Vagina (tissue), 2 donors: ENCODE measurements at regions not wholly inside any gene's neighbourhood (a gene's known extent, or its start where the extent isn't known, plus 50 kb on each side); places are given as distances from the start of the nearest gene placed in this dataset.

Source experiments
- DNase-seq, 2 donors: peaks; one replicate each; pipeline ENCODE4 v3.0.0-alpha.2; 2017; ENCODE audit errors: extremely low spot score in 2 of 2
- H3K27ac ChIP-seq: fragments of 200-600 bp; sonication (generic); one replicate; pipeline ENCODE4 v1.5.1; 2019
- H3K27me3 ChIP-seq: fragments of 200-600 bp; sonication (generic); one replicate; pipeline ENCODE4 v1.5.1; 2019
- H3K36me3 ChIP-seq, 2 donors: fragments of 200-600 bp; sonication (generic); one replicate each; pipeline ENCODE4 v1.5.1; 2017 to 2019
- H3K4me1 ChIP-seq: fragments of 200-600 bp; sonication (generic); one replicate; pipeline ENCODE4 v1.5.1; 2019
- H3K4me3 ChIP-seq, 2 donors: fragments of 200-600 bp; sonication (generic); 1 replicate in 1 of 2; 2 replicates in 1 of 2; pipeline ENCODE4 v1.5.1; 2016 to 2019
- H3K9me3 ChIP-seq: fragments of 200-600 bp; sonication (generic); one replicate; pipeline ENCODE4 v1.5.1; 2019
- CTCF ChIP-seq, 3 experiments: fragments of 450-650 bp in 2 of 3; fragments of 200-600 bp in 1 of 3; sonication (generic) in 1 of 3; IDR thresholded peaks; one replicate each; pipeline ENCODE4 v1.5.1; 2017 to 2019; ENCODE audit warnings: antibody characterized with exemption in 3 of 3, mild to moderate bottlenecking in 2 of 3, moderate library complexity in 2 of 3
- POLR2A ChIP-seq, 2 donors: fragments of 450-650 bp; IDR thresholded peaks; one replicate each; pipeline ENCODE4 v1.6.1; 2017; ENCODE audit warnings: antibody characterized with exemption in 2 of 2, mild to moderate bottlenecking in 2 of 2, moderate library complexity in 2 of 2
- POLR2AphosphoS5 ChIP-seq, 2 donors: sonication (generic); formaldehyde crosslinking; IDR thresholded peaks; one replicate each; pipeline ENCODE4 v1.9.0; 2017; ENCODE audit warnings: antibody characterized with exemption in 2 of 2, mild to moderate bottlenecking in 2 of 2, low read depth in 1 of 2; ENCODE audit not compliant: insufficient read depth in 1 of 2
- intact Hi-C: fragments of 100-400 bp; cut with DNase I; formaldehyde crosslinking; loops from one replicate; pipeline ENCODE4 v1.15.1; 2023

- no peak overlapping the region for H3K4me3 ChIP-seq
Observed at GRCh38 chr9:129350143-129350935, 172.3 kb upstream of the IER5L start.

GRCh38 chr9:129349665-129349947 lies 171.5 kb upstream of the IER5L start:
- no peaks in the 10 kb centered on the region for H3K9me3 ChIP-seq
- TF ChIP-seq CTCF (IDR thresholded peaks at IDR 0.05) (no peak), POLR2AphosphoS5 (IDR thresholded peaks at IDR 0.05; ENCODE audit: insufficient read depth in 1 of 2, low read depth in 1 of 2) (no peak), POLR2A (IDR thresholded peaks at IDR 0.05) (no peak)
- no peak for DNase-seq
- peaks cover 53% of the 10 kb centered on the region for H3K4me1 ChIP-seq
- no peaks in the 10 kb centered on the region for H3K36me3 ChIP-seq
- H3K27ac ChIP-seq, result peak overlapping the region; percentile 83
- H3K27me3 ChIP-seq, result no peaks in the 10 kb centered on the region
- H3K4me3 ChIP-seq, result no peak overlapping the region
- intact Hi-C loops, result no loop called here

More at GRCh38 chr9:129350143-129350935, 172.3 kb upstream of the IER5L start:
- Histone ChIP-seq H3K9me3 (no peaks in the 10 kb centered on the region), H3K27me3 (no peaks in the 10 kb centered on the region), H3K4me1 (peaks cover 53% of the 10 kb centered on the region), H3K27ac (peak overlapping the region; percentile 83), H3K36me3 (no peaks in the 10 kb centered on the region)
- TF ChIP-seq POLR2A (IDR thresholded peaks at IDR 0.05) (no peak), CTCF (IDR thresholded peaks at IDR 0.05) (no peak), POLR2AphosphoS5 (IDR thresholded peaks at IDR 0.05; ENCODE audit: insufficient read depth in 1 of 2, low read depth in 1 of 2) (no peak)
- intact Hi-C loops, result no loop called here
- DNase-seq, result peak in 1 of 2 donors; percentile 87

- no peak for DNase-seq
- peak overlapping the region; percentile 83 for H3K27ac ChIP-seq
- TF ChIP-seq CTCF (IDR thresholded peaks at IDR 0.05) (no peak), POLR2A (IDR thresholded peaks at IDR 0.05) (no peak), POLR2AphosphoS5 (IDR thresholded peaks at IDR 0.05; ENCODE audit: insufficient read depth in 1 of 2, low read depth in 1 of 2) (no peak)
Observed at GRCh38 chr9:129348890-129349664, 171.0 kb upstream of the IER5L start.

GRCh38 chr9:129347316-129348120 lies 169.5 kb upstream of the IER5L start:
- Histone ChIP-seq H3K27me3 (no peaks in the 10 kb centered on the region), H3K4me1 (peaks cover 36% of the 10 kb centered on the region), H3K27ac (peak overlapping the region; percentile 83), H3K9me3 (no peaks in the 10 kb centered on the region), H3K4me3 (no peak overlapping the region), H3K36me3 (no peaks in the 10 kb centered on the region)
- TF ChIP-seq CTCF (IDR thresholded peaks at IDR 0.05) (no peak), POLR2A (IDR thresholded peaks at IDR 0.05) (no peak), POLR2AphosphoS5 (IDR thresholded peaks at IDR 0.05; ENCODE audit: insufficient read depth in 1 of 2, low read depth in 1 of 2) (peak in 1 of 2 donors; percentile 71)
- peak in 1 of 2 donors; percentile 89 for DNase-seq
- intact Hi-C loops, result no loop called here

More at GRCh38 chr9:129348890-129349664, 171.0 kb upstream of the IER5L start:
- Histone ChIP-seq H3K27me3 (no peaks in the 10 kb centered on the region), H3K4me1 (peaks cover 52% of the 10 kb centered on the region), H3K36me3 (no peaks in the 10 kb centered on the region), H3K9me3 (no peaks in the 10 kb centered on the region), H3K4me3 (no peak overlapping the region)
- intact Hi-C loops, result no loop called here
